HepG2 (cell line): ENCODE measurements at regions not wholly inside any gene's neighbourhood (a gene's known extent, or its start where the extent isn't known, plus 50 kb on each side); places are given as distances from the start of the nearest gene placed in this dataset.

ENCODE experiments used
- E2F5 ChIP-seq: sonication (generic); formaldehyde crosslinking; conservative IDR thresholded peaks from 2 replicates; pipeline ENCODE4 v1.4.0; 2020; ENCODE audit warnings: missing genetic modification reagents
- HNF4A ChIP-seq: sonication (generic); formaldehyde crosslinking; IDR thresholded peaks from 2 replicates; pipeline ENCODE4 v1.4.0; 2020; ENCODE audit warnings: missing genetic modification reagents
- KIAA2018 ChIP-seq: sonication (generic); formaldehyde crosslinking; IDR thresholded peaks from 2 replicates; pipeline ENCODE4 v1.5.0; 2020; ENCODE audit warnings: mild to moderate bottlenecking, missing genetic modification reagents, borderline replicate concordance
- MTA1 ChIP-seq: sonication (generic); formaldehyde crosslinking; IDR thresholded peaks from 2 replicates; pipeline ENCODE4 v1.4.0; 2020; ENCODE audit warnings: missing genetic modification reagents, mild to moderate bottlenecking, borderline replicate concordance
- PAF1 ChIP-seq: IDR thresholded peaks from 2 replicates; pipeline ENCODE4 v1.6.1; 2016; ENCODE audit warnings: missing genetic modification reagents, missing compliant biosample characterization
- PREB ChIP-seq: sonication (generic); formaldehyde crosslinking; IDR thresholded peaks from 2 replicates; pipeline ENCODE4 v1.4.0; 2020; ENCODE audit warnings: missing genetic modification reagents
- TARDBP ChIP-seq: sonication (generic); formaldehyde crosslinking; IDR thresholded peaks from 2 replicates; pipeline ENCODE4 v1.8.0; 2022; ENCODE audit warnings: mild to moderate bottlenecking, missing genetic modification reagents
- ZBTB10 ChIP-seq: sonication (generic); formaldehyde crosslinking; IDR thresholded peaks from 2 replicates; pipeline ENCODE4 v1.4.0; 2020; ENCODE audit warnings: missing genetic modification reagents, borderline replicate concordance
- ZBTB14 ChIP-seq: sonication (generic); formaldehyde crosslinking; IDR thresholded peaks from 2 replicates; pipeline ENCODE4 v1.4.0; 2020; ENCODE audit warnings: missing genetic modification reagents
- ZMAT3 ChIP-seq: sonication (generic); formaldehyde crosslinking; conservative IDR thresholded peaks from 2 replicates; pipeline ENCODE4 v1.7.0; 2021; ENCODE audit warnings: missing genetic modification reagents
- ZNF253 ChIP-seq: sonication (generic); formaldehyde crosslinking; IDR thresholded peaks from 2 replicates; pipeline ENCODE4 v1.8.0; 2022; ENCODE audit warnings: mild to moderate bottlenecking, missing genetic modification reagents, borderline replicate concordance
- ZNF263 ChIP-seq: sonication (generic); formaldehyde crosslinking; IDR thresholded peaks from 2 replicates; pipeline ENCODE4 v1.4.0; 2020; ENCODE audit warnings: missing genetic modification reagents
- ZNF552 ChIP-seq: sonication (generic); formaldehyde crosslinking; IDR thresholded peaks from 2 replicates; pipeline ENCODE4 v1.9.0; 2022; ENCODE audit warnings: missing genetic modification reagents, mild to moderate bottlenecking, borderline replicate concordance
- ZNF598 ChIP-seq: sonication (generic); formaldehyde crosslinking; IDR thresholded peaks from 2 replicates; pipeline ENCODE4 v1.5.1; 2020; ENCODE audit warnings: mild to moderate bottlenecking, missing genetic modification reagents, borderline replicate concordance
- ZNF713 ChIP-seq: sonication (generic); formaldehyde crosslinking; IDR thresholded peaks from 2 replicates; pipeline ENCODE4 v1.4.0; 2020; ENCODE audit warnings: mild to moderate bottlenecking, missing genetic modification reagents
- ZSCAN20 ChIP-seq: sonication (generic); formaldehyde crosslinking; IDR thresholded peaks from 2 replicates; pipeline ENCODE4 v1.4.0; 2020; ENCODE audit warnings: missing genetic modification reagents, mild to moderate bottlenecking, borderline replicate concordance

- no peak for TF ChIP-seq ZSCAN20
- no peak for TF ChIP-seq ZNF552
- no peak for TF ChIP-seq ZNF713 (CRISPR knock-in tag)
- TF ChIP-seq ZBTB10 (CRISPR knock-in tag) = no peak
- TF ChIP-seq ZNF263 (CRISPR knock-in tag) = no peak
- TF ChIP-seq E2F5 = no peak
- TF ChIP-seq ZBTB14 (CRISPR knock-in tag) = no peak
- TF ChIP-seq ZNF598 = no peak
- no peak for TF ChIP-seq TARDBP
- no peak for TF ChIP-seq ZNF253 (CRISPR knock-in tag)
- no peak for TF ChIP-seq KIAA2018 (CRISPR knock-in tag)
- TF ChIP-seq PREB (CRISPR knock-in tag) = no peak
- TF ChIP-seq PAF1 (CRISPR knock-in tag) = no peak
- peak; percentile 4; the same call in 1 of the 2 replicates for TF ChIP-seq HNF4A (CRISPR knock-in tag)
- no peak for TF ChIP-seq ZMAT3 (CRISPR knock-in tag)
- TF ChIP-seq MTA1 = no peak
Measured at GRCh38 chr13:40348096-40348679, 318.3 kb downstream of the FOXO1 start (continued).
